ENCODE measurements at regions not wholly inside any gene's neighbourhood (a gene's known extent, or its start where the extent isn't known, plus 50 kb on each side); places are given as distances from the start of the nearest gene placed in this dataset.

DNA sequence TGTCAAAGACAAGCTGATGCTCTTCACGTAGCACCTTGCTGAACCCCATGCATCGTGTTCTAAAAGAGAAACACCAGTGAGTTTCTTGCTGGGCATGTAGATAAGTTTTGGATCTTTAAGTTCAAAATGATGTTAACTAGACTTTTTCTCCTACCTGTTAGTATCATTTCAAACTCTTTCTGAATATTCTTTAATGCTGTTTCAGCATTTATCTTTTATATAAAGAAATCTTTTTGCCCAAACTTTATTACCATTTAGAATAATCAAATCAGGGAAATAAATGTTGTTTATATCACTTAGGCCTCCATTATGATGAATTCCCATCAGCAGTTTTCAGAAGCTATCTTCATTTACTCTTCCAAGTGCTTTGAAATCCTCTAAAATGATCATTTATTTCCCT lies 542.8 kb downstream of the CDH10 start:
- H3K4me1 ChIP-seq (ENCODE audit: low read depth) = no peaks in the 10 kb centered on the region
- ATAC-seq = no peak

GRCh38 chr5:24103451-24104023 lies 541.2 kb downstream of the CDH10 start:
- DNase-seq = no peak
- TF ChIP-seq CTCF (IDR thresholded peaks at IDR 0.05) = no peak
- H3K4me3 ChIP-seq = no peak overlapping the region
- intact Hi-C loops (cut with DNase I, micrococcal nuclease) = no loop called here
- H3K36me3 ChIP-seq (ENCODE audit: low read depth) = no peaks in the 10 kb centered on the region
- H3K9me3 ChIP-seq = no peaks in the 10 kb centered on the region
- H3K4me1 ChIP-seq (ENCODE audit: low read depth) = no peaks in the 10 kb centered on the region
- ATAC-seq = no peak

More for the DNA sequence above, 542.8 kb downstream of the CDH10 start:
- DNase-seq = no peak
- no peaks in the 10 kb centered on the region for H3K36me3 ChIP-seq (ENCODE audit: low read depth)
- intact Hi-C loops (cut with DNase I, micrococcal nuclease) = no loop called here
- no peaks in the 10 kb centered on the region for H3K9me3 ChIP-seq
- TF ChIP-seq CTCF (IDR thresholded peaks at IDR 0.05) = no peak
- H3K4me3 ChIP-seq = no peak overlapping the region

DNA sequence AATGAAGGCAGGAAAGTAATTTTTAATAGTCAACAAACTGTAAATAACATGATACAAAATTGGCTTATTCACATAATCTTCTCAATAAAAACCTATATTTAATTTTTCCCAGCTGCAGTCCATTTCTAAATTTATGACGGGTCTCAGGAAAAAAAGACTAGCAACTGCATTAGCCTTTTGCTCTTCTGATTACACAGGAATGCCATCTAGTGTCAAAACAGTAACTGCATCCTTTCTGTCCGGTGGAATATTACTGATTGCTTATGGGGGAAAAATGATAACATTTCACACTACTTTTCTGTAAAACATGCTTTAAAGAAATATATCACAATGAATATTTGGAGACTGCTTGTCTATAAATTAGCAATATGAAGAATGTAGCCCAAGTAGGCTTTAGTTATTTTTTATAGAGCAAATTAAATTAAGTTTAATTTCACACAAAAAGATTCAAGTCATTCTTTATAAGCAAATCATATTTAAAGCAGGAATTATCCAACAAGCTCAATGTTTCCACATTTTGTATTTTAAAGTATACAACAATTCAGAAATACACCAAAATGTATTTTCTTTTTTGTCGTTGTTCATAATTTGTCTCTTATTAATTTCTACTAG lies 534.7 kb downstream of the CDH10 start:
- H3K4me3 ChIP-seq = no peak overlapping the region
- intact Hi-C loops (cut with DNase I, micrococcal nuclease) = no loop called here

DNA sequence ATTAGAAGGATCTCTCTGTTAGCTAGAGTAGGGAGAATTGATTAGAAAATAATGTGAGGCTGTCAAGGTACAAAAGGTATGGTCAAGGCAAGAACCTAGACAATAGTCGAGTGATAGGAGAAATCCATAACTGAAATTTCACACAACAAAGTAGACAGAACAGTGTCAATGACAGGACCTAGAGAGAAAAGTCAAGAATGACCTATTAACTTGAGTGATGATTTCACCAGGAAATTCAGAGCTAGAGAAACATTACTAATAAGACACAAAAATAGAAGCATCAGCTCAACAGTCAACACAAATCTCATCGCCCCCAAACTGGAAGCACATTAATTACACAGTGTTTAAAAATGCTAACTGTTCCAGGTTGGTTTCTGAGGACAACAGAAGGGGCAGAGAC lies 532.4 kb downstream of the CDH10 start:
- no peak for ATAC-seq
- no peaks in the 10 kb centered on the region for H3K4me1 ChIP-seq (ENCODE audit: low read depth)
- intact Hi-C loops (cut with DNase I, micrococcal nuclease) = no loop called here

More for the DNA sequence above, 534.7 kb downstream of the CDH10 start:
- ATAC-seq (no peak), DNase-seq (no peak)
- Histone ChIP-seq H3K36me3 (ENCODE audit: low read depth) (no peaks in the 10 kb centered on the region), H3K9me3 (no peaks in the 10 kb centered on the region), H3K4me1 (ENCODE audit: low read depth) (no peaks in the 10 kb centered on the region)
- TF ChIP-seq CTCF (IDR thresholded peaks at IDR 0.05) = no peak

DNA sequence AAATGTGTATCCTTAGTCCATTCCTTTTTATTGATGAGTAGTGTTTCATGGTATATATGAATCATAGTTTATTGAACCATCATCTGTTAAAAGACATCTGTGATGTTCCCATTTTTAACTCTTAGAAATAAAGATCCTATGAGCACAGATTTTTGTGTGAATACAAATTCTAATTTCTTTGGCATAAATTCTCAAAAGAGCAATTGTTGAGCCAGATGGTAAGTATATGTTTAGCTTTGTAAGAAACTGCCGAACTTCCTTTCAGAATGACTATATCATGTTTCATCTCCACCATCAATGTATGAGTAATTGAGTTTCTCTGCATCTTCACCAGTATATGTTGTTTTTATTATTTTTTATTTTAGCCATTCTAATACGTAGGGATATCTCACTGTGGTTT lies 526.4 kb downstream of the CDH10 start:
- no peak for ATAC-seq
- Histone ChIP-seq H3K9me3 (no peaks in the 10 kb centered on the region), H3K36me3 (ENCODE audit: low read depth) (no peaks in the 10 kb centered on the region), H3K4me3 (no peak overlapping the region), H3K4me1 (ENCODE audit: low read depth) (no peaks in the 10 kb centered on the region)
- intact Hi-C loops (cut with DNase I, micrococcal nuclease) = no loop called here
- no peak for DNase-seq
- TF ChIP-seq CTCF (IDR thresholded peaks at IDR 0.05) = no peak

More for the DNA sequence above, 532.4 kb downstream of the CDH10 start:
- Histone ChIP-seq H3K9me3 (no peaks in the 10 kb centered on the region), H3K36me3 (ENCODE audit: low read depth) (no peaks in the 10 kb centered on the region), H3K4me3 (no peak overlapping the region)
- no peak for DNase-seq
- no peak for TF ChIP-seq CTCF (IDR thresholded peaks at IDR 0.05)
